HG03108 (cell line): ENCODE measurements at regions not wholly inside any gene's neighbourhood (a gene's known extent, or its start where the extent isn't known, plus 50 kb on each side); places are given as distances from the start of the nearest gene placed in this dataset.
"Not testable (repeated sequence)": the region's sequence is repeated elsewhere in the genome, so short reads cannot be mapped to it uniquely, and the experiment has no call there.

Experiments used
- ATAC-seq: cut with Tn5 transposase; IDR thresholded peaks from one replicate; pipeline ENCODE4 v1.9.1; 2021; ENCODE audit warnings: moderate library complexity; ENCODE audit not compliant: unreplicated experiment

DNA sequence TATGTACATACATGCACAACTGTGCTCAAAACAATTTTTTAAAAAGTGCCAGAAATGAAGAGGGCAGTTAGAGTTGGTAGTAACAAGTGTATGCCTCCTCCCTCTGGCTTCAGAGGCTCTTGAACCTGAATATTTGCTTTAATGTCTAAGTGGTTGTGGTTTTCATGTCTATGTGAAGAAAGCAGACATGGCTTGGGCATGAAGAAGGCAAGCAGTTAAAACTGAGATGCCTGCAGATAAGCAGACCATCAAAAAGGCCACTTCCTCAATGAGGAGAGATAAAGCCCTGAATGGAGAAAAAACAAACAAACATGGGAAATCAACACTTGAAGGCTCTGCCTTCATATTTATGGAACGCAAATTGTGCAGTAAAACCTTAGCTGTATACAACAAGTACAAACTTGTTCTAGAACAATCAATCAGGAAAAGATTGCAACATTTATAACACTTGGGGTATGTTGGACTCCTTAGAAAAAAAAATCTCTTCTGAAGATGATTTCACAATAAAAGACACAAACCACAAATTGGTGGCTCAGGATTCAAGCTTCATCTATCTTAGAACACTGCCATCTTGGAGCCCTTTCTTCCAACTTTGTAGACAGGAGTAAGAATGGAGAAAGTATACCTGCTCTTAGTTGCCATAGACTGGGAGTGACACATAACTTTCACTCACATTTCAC lies 52.7 kb upstream of the PLA2G4A start:
- ATAC-seq = no peak

DNA sequence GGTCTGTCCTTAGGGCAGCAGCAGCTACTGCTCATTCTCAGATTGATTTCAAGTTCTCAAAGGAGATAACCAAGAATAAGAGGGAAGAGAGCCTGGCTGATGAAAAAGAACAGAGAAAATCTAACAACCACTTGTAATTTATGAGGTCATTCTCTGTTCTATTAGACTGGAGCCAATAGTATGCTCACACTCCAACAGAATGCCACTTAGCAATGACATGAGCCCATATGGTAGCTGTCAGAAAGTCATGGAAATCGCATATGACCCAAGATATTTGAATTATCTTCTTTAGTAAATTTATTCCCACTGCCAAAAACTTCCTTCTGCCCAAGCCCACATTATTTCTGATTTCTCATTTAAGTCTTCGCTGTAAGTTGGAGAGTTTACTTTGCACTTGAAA lies 53.7 kb upstream of the PLA2G4A start:
- ATAC-seq = no peak

DNA sequence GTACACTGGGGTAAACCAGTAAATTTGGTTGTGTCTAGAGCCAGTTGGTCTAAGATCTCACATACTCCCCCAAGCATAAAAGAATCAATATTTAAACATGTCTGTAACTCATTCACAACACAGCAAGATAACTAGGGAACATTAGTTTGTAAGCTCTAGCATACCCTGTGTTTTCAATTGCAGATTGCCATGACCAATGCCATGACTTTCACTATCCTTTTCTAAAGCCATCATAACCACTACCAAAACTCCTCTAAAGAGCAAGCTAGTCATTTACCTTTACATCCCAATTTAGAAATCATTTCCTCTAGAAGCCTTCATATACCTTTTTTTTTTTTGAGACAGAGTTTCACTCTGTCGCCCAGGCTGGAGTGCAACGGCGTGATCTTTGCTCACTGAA lies 56.5 kb upstream of the PLA2G4A start:
- no peak for ATAC-seq

DNA sequence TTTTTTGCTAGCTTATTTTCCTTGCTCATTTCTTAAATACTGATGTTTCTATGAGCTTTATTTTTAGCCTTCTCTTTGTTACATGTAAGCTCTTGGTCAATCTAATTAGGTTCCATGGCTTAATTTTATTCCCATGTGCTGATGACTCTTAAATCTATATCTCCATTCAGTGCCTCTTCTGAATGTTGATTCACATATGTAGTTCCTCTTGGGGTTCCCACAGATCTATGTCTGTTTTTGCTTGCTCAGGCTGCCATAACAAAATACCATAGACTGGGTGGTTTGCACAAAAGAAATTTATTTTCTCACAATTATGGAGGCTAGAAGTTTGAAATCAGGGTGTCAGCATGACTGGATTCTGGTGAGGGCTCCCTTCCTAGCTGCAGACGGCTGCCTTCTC lies 58.3 kb upstream of the PLA2G4A start:
- ATAC-seq = no peak

DNA sequence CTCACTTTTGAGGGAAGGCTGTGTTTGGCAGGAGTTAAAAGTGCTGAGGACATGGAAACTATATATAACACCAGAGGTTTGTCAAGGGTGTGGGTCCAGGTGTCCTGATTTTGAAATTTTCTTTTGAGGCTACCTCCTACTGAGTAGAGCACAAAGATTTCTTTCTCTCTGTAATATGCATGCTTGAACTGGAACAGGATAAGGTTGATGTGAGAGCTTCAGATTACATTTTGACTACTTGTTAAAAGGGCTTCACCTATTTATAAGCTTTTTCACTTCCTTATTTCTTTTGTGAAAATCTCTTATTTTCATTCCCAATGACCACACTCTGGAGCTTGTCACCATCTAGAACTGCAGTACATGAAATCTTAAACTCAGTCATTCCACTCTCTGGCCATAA lies 59.8 kb upstream of the PLA2G4A start:
- ATAC-seq = peak; percentile 82

DNA sequence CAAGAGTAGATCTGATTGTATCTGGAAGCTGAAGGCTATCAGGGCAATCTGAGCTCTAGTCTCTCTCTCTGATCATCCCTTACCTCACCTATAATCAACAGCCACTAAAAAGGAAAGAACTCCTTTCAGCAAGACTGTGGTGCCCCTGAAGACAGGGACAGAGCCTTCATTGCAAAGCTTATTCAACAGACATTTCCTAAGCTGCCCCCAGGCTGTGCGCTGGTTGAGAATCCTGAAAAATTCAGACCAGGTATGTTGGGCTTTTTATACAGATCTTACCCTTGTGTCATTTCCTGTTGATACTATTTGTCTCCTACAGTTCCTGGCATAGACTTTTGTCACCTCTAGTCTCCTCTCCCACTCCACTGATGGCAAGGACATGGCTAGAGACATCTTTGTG lies 63.3 kb upstream of the PLA2G4A start:
- no peak for ATAC-seq

DNA sequence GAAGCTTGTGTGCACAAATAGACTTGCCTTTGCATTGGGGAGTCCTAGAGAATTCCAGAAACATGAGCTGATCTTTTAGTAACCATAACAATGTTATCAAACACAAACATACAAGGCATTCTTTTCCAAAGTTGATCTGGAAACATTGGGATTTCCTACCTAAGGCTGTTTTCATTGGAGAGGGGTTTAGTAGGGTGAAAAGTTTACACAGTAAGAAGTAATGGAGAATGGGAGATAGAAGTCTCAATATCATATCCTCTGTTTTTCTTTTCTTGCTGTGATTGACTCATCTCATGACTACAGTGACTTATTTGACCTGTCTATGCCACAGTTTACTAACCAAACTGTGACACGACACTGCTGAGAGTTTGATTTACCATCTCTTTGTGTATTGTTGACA lies 65.6 kb upstream of the PLA2G4A start:
- ATAC-seq = no peak

DNA sequence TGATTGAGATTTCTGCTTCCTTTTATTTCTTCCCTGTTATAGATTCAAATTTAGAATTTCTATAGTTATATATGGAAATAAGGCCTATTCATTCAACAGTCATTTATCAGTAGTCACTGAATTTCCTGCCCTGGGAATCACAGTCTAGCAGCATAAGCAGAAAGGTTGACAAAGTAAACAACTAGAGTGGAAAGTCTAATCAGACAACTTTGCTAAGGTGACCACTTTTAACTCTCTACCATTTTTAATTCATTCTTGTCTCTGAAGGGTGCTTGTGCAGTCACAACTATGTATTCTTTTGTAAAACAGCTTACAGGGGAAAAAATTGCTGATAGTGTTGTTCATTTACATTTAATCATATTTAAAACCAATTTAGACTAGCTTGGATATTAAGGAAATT lies 66.1 kb upstream of the PLA2G4A start:
- ATAC-seq = no peak

DNA sequence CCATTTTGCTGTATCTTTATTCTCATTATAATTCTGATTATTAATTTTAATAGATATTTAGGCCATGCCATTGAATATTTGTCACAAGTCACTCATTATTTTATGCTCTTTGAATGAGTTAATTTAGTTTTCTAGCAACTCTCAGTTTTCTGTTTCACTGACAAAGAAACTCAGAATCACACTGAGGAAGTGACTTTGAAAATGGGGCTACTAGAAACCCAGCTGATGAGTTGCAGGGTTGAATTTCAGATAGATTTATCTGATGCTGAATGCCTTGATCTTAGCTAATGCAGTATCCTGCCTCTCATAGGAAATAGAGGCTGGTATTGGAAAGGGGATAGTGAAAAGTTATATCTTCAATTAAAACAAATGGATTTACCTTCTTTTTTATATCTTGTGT lies 67.4 kb upstream of the PLA2G4A start:
- ATAC-seq = peak; percentile 55

DNA sequence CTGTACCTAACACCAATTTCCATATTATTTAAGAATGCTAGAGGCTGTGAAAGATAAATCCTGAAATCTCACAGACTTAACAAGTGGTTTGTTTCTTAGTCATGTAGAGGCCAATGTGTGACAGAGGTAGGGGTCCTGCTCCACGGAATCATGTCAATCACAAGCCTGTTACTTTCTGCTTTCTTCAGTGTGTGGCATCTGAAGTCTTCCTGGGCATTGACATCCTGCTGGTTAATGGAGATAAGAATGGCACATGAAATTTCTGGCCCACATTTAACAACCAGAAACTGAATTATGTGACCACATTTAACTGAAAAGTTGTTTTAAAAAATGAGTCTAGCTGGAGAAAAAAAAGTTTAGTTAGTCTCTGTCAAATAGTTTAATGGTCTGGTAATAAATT lies 68.3 kb upstream of the PLA2G4A start:
- ATAC-seq = no peak

DNA sequence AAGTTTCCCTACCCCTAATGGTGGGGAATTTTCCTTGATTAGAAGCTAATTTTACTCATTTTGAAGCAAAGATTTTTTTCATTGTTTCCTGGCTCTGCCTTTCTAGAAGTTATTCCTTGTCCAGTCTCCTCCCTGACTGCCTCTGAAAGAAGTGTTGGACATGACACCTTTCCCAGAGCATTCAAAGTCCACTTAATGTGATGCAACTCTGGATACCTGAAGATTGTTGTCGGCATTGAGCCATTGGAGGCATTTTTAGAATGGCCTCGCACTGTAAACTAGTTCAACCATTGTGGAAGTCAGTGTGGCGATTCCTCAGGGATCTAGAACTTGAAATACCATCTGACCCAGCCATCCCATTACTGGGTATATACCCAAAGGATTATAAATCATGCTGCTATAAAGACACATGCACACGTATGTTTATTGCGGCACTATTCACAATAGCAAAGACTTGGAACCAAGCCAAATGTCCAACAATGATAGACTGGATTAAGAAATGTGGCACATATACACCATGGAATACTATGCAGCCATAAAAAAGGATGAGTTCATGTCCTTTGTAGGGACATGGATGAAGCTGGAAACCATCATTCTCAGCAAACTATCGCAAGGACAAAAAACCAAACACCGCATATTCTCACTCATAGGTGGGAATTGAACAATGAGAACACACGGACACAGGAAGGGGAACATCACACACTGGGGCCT lies 69.7 kb upstream of the PLA2G4A start:
- not testable (repeated sequence) for ATAC-seq

DNA sequence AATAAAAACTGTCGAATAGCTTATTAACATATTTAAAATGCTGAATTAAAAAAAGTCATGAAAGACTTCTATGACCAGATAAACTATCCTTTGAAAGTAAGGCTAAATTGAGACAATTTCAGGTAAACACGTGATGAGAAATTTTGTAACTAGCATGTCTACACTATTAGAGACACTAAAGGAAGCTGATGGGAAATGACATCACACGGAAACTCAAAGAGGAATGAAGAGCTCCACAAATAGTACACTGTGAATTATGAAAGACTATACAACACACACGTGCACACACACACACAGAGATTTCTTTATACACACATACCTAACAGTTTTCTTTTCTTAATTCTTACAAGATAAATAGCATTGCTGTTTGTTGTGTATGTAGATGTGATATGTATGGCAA lies 70.9 kb upstream of the PLA2G4A start:
- ATAC-seq = no peak

DNA sequence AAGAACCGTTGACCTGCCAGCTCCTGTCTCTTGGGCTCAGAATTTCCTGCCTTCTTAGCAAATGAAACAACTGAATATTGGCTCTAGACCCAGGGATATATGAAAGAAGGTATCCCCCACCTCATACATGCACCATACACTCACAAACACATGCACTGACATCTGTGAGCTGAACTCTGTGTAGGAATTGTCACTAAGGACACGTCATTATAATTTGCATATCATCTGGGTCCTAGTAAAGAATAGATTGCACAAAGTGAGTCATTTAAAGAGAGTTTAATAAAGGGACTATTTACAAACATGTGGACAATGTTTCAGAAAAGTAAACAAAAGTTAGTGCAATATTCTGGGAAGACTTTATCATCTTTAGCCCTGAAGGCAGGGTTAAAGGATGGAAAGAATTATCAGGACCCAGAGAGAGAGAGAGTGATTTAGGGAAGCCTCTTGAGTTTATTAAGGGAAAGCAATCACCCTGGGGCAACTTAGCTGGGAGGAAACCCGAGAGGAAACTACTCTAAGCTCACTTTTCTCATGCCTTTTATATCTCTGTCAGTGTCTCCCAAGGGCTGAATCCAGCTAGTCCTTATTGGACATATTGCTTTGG lies 74.1 kb upstream of the PLA2G4A start:
- ATAC-seq = no peak

DNA sequence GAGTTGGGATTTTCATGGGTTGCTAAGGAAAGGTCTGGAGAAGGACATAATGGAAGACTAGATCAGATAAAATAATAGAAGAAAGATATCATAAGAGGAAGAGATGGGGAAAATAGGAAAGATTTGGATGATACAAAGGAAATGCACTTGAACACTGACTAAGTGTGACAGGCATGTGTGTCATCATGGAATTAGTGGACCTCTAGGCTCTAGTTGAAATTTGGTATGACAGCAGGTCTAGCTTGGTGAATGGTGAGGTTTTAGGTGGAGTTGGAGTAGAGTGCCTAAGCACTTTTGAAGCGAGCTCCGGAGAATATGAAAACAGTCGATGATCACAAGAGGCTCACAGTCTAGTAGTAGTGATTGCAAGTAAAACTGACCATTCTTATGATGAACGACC lies 73.0 kb upstream of the PTGS2 start:
- ATAC-seq = no peak

DNA sequence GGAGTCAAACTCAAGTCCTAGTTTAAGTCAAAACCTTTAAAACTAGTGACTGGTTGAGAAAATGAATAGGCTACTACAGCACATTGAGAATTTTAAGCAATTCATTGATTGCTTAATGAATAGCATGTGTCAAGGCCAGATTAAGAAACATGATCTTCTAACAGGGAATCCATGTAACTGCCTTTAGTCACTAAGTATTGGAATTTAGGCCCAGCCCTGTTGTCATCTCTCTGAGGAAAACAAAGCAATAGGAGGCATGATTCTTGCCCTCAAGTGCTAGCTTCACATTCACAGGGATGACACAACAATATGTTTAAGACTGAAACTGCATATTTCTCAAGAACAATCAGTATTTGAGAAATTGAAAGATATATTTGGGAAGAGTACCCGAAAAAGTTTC lies 70.0 kb upstream of the PTGS2 start:
- ATAC-seq = no peak

DNA sequence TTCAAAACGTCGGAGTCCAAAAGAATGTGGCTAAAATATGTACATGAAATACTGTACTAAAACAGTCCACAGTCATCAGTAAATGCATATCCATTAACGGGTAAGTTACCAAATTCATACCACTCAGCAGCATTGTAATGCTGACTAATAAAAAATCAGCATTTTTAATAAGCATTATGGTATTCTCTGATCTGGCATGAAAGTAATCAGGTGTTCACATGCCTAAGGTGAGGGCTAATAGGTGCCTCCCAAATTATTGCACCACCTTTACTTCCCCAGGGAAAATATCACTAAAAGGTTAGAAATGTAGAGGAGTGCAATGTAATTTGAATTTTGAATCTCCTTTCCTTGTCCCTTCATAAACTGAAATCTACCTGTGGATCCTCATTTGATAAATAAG lies 69.6 kb upstream of the PTGS2 start:
- no peak for ATAC-seq

DNA sequence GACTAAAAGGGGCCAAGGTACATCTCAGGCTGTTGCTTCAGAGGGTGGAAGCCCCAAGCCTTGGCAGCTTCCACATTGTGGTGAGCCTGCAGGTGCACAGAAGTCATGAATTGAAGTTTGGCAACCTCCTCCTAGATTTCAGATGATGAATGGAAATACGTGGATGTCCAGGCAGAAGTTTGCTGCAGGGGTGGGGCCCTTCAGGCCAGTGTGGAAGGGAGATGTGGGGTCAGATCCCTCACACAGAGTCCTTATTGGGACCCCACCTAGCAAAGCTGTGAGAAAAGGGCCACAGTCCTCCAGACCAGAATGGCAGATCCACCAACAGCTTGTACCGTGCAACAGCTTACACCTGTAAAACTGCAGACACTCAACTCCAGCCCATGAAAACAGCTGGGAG lies 67.4 kb upstream of the PTGS2 start:
- no peak for ATAC-seq

DNA sequence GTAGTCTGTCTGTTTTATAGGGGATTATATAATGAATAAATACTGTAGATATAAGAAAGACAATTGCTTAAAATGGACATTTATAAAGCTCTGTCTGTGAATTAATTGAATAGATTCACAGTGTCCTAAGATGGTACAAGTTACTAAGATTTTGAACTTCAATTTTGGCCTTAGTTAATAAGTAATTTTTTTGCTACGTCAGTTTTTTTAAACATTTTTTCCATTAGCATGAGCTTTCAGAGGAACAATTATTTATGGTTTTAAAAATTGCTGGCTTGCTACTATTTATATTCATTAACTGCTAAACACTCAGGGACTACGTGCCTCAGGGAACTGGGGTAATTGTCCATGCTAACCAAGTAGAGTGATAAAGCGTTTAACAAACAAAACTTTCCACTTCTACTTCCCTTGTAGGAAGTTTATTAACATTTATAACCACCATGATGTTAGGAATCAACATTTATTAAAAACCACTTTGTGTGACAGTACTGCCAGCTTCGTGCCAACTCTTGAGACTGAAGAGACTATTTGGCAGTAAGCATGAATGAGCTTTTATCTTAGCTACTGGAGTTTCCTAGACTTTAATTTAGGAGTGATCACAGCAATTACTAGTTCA lies 65.4 kb upstream of the PTGS2 start:
- ATAC-seq = no peak

DNA sequence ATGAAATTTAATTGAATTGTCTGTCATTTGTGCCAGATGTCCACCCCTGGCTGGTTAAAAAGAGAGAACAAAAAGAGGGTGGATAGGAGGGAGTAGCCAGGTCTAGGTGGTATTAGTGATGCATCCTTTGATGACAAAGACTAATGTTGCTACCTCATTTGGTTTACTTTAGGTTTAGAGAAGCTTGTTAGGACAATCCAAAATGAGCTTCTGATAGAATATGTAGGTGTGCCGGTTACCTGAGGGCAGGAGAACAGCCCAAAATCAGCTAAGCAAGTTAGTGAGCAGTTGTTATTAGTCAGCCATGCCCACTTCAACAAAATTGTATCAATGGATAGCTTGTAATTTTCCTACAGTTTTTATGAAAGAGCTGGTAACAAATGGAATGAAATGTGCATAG lies 61.4 kb upstream of the PTGS2 start:
- ATAC-seq = no peak

DNA sequence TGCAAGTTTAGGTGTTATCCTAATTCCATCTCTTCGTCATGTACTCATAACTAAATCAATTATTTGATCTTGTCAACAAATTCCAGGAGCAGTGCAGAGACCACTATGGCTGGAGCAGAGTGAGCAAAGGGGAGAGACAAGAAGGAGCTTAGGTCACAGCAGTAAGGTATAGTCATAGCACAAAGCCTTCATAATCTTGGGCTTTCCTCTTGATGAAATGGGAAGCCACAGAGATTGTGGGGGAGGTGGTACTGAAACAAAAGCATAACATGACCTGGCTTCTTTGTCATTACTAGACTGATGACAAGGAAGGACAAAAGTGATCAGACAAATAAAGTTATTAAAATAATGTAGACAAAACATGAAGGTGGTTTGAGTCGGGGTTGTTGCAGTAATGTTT lies 60.1 kb upstream of the PTGS2 start:
- no peak for ATAC-seq

DNA sequence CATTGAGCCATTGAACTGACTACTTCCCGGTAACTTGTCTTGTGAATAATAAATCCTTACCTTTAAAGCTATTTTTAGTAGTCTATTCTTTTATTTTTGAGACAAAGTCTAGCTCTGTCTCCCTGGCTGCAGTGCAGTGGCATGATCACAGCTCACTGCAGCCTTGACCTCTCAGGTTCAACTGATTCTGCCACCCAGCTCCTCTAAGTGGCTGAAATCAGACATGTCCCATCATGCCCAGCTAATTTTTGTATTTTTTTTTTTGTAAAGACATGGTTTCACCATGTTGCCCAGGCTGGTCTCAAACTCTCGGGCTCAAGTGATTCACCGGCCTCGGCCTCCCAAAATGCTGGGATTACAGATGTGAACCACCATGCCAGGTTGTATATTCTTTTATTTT lies 59.3 kb upstream of the PTGS2 start:
- ATAC-seq = no peak

DNA sequence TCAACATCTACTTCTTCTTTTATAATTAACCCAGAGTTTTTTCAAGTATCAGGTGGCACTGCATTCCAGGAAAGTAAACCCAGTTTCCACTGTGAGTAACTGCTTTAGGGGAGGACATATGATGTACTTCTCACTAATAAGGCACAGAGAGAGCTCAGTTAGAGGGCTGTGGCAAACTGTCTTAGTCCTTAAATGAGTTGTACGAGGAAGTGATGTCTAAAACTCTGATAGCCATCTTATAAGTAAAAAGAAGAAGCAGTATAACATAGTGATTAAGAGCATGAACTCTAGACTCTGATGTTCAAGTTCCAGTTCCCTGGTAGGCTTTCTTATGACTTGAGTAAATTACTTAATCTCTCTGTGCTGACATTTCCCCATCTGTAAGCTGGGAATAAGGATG lies 58.7 kb upstream of the PTGS2 start:
- no peak for ATAC-seq
